ENCODE measurements at regions not wholly inside any gene's neighbourhood (a gene's known extent, or its start where the extent isn't known, plus 50 kb on each side); places are given as distances from the start of the nearest gene placed in this dataset.

- no peaks in the 10 kb centered on the region for H3K9me3 ChIP-seq (ENCODE audit: low read length)
- H3K4me3 ChIP-seq (ENCODE audit: low read length) = no peak overlapping the region
- no peak overlapping the region for H3K27ac Mint-ChIP-seq
- POLR2A ChIA-PET = no interaction called here
- H3K4me1 ChIP-seq (ENCODE audit: insufficient read depth, low read length) = no peaks in the 10 kb centered on the region
- no peaks in the 10 kb centered on the region for H3K36me3 ChIP-seq (ENCODE audit: insufficient read depth, low read length)
- H3K27ac ChIP-seq (ENCODE audit: low read depth, low read length) = no peak overlapping the region
- CTCF ChIA-PET = no interaction called here
- H3K27me3 Mint-ChIP-seq = no peaks in the 10 kb centered on the region
- no peaks in the 10 kb centered on the region for H3K36me3 Mint-ChIP-seq
- no peak overlapping the region for H3K4me3 Mint-ChIP-seq
- peaks cover 0 to 6% (median 2%) of the 10 kb centered on the region in 5 donors for H3K9me3 Mint-ChIP-seq
- no peaks in the 10 kb centered on the region for H3K27me3 ChIP-seq (ENCODE audit: insufficient read depth, low read length, poor library complexity, severe bottlenecking)
- no peaks in the 10 kb centered on the region for H3K4me1 Mint-ChIP-seq
- DNase-seq = no peak
Observed at GRCh38 chr12:42980441-42980840, 390.9 kb upstream of the PRICKLE1 start.

DNA sequence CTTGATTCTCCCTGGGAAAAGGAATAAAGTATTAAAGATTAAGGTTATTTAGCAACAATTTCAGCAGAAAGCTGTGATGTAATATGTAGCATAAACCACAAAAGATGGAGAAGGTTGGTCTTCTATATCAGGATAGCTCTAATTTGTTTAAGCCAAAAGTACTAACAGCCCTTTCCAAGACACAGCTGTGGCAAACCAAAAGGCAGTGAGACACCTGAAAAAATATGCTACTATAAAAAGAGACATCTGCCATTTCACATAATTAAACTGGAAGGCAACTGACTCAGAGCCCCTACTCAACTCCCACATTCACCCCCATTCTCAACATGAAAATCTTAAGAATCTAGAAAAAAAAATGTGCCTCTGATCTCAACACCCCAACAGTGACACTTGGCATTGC lies 390.2 kb upstream of the PRICKLE1 start:
- no peak for DNase-seq
- no peaks in the 10 kb centered on the region for H3K27me3 ChIP-seq (ENCODE audit: insufficient read depth, low read length, poor library complexity, severe bottlenecking)
- ChIA-PET POLR2A (no interaction called here), CTCF (no interaction called here)
- no peaks in the 10 kb centered on the region for H3K4me1 Mint-ChIP-seq
- H3K4me1 ChIP-seq (ENCODE audit: insufficient read depth, low read length) = no peaks in the 10 kb centered on the region
- no peak overlapping the region for H3K4me3 ChIP-seq (ENCODE audit: low read length)
- no peak overlapping the region for H3K27ac ChIP-seq (ENCODE audit: low read depth, low read length)
- peaks cover 0 to 6% (median 3%) of the 10 kb centered on the region in 5 donors for H3K9me3 Mint-ChIP-seq
- H3K9me3 ChIP-seq (ENCODE audit: low read length) = no peaks in the 10 kb centered on the region
- no peaks in the 10 kb centered on the region for H3K36me3 ChIP-seq (ENCODE audit: insufficient read depth, low read length)
- no peaks in the 10 kb centered on the region for H3K36me3 Mint-ChIP-seq
- H3K27me3 Mint-ChIP-seq = no peaks in the 10 kb centered on the region
- H3K27ac Mint-ChIP-seq = no peak overlapping the region
- H3K4me3 Mint-ChIP-seq = no peak overlapping the region

DNA sequence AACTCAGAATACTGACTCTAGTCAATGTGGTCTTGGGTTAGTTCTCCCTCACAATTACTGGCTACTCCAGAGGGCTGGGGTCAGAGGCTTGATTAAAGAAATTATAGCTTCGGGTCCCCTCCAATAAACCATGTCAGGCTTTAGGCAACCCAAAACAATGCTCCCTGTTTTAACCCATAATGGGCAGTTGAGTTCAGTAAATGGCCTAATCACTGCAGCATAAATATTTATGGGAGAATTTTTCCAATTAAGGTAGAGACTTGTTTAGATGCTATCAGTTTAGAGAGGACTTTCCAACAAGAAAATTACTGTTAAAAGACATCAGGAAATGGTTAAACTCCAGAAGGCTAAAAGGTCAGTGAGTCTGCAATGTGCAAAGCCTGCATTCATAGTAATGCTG lies 389.2 kb upstream of the PRICKLE1 start:
- ChIA-PET POLR2A (no interaction called here), CTCF (no interaction called here)
- no peaks in the 10 kb centered on the region for H3K27me3 ChIP-seq (ENCODE audit: insufficient read depth, low read length, poor library complexity, severe bottlenecking)
- Mint-ChIP-seq H3K27me3 (no peaks in the 10 kb centered on the region), H3K4me1 (no peaks in the 10 kb centered on the region), H3K36me3 (no peaks in the 10 kb centered on the region), H3K9me3 (peaks cover 0 to 6% (median 0%) of the 10 kb centered on the region in 5 donors), H3K4me3 (no peak overlapping the region), H3K27ac (no peak overlapping the region)
- H3K27ac ChIP-seq (ENCODE audit: low read depth, low read length) = no peak overlapping the region
- H3K4me1 ChIP-seq (ENCODE audit: insufficient read depth, low read length) = no peaks in the 10 kb centered on the region
- DNase-seq = no peak
- H3K9me3 ChIP-seq (ENCODE audit: low read length) = no peaks in the 10 kb centered on the region
- no peaks in the 10 kb centered on the region for H3K36me3 ChIP-seq (ENCODE audit: insufficient read depth, low read length)
- H3K4me3 ChIP-seq (ENCODE audit: low read length) = no peak overlapping the region

- POLR2A ChIA-PET = no interaction called here
- no peaks in the 10 kb centered on the region for H3K36me3 ChIP-seq (ENCODE audit: insufficient read depth, low read length)
- H3K9me3 ChIP-seq (ENCODE audit: low read length) = no peaks in the 10 kb centered on the region
- no peaks in the 10 kb centered on the region for H3K36me3 Mint-ChIP-seq
- CTCF ChIA-PET = no interaction called here
- H3K27me3 Mint-ChIP-seq = no peaks in the 10 kb centered on the region
- no peaks in the 10 kb centered on the region for H3K4me1 Mint-ChIP-seq
- no peak overlapping the region for H3K4me3 ChIP-seq (ENCODE audit: low read length)
- no peak overlapping the region for H3K27ac Mint-ChIP-seq
- H3K4me3 Mint-ChIP-seq = no peak overlapping the region
- H3K9me3 Mint-ChIP-seq = peaks cover 0 to 12% (median 3%) of the 10 kb centered on the region in 5 donors
- no peaks in the 10 kb centered on the region for H3K4me1 ChIP-seq (ENCODE audit: insufficient read depth, low read length)
- H3K27me3 ChIP-seq (ENCODE audit: insufficient read depth, low read length, poor library complexity, severe bottlenecking) = no peaks in the 10 kb centered on the region
- DNase-seq = no peak
- H3K27ac ChIP-seq (ENCODE audit: low read depth, low read length) = no peak overlapping the region
Observed at GRCh38 chr12:42977451-42978230, 388.1 kb upstream of the PRICKLE1 start.

DNA sequence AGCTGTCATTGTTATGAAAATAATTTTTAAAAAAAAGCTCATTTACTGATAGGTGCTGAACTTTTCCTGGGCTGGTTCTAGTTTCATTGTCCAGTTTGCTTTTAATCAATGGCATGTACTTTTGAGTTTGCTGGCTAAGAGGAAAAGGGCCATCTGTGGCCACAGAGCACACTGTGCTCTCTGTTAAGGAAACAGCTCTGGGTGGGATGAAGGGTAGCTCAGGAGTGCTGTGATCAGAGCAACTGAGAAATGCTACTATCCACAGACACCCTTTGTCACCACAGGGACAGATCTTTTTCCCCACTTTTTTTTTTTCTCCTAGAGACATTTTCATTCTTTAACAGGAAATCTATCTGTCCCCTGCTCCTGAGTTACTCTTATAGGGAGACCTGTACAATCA lies 387.1 kb upstream of the PRICKLE1 start:
- no peaks in the 10 kb centered on the region for H3K36me3 Mint-ChIP-seq
- no peaks in the 10 kb centered on the region for H3K4me1 Mint-ChIP-seq
- ChIA-PET POLR2A (no interaction called here), CTCF (no interaction called here)
- H3K27me3 Mint-ChIP-seq = no peaks in the 10 kb centered on the region
- H3K4me3 Mint-ChIP-seq = no peak overlapping the region
- H3K27ac ChIP-seq (ENCODE audit: low read depth, low read length) = no peak overlapping the region
- no peak overlapping the region for H3K4me3 ChIP-seq (ENCODE audit: low read length)
- peaks cover 0 to 13% (median 3%) of the 10 kb centered on the region in 5 donors for H3K9me3 Mint-ChIP-seq
- H3K27ac Mint-ChIP-seq = no peak overlapping the region
- no peak for DNase-seq
- H3K27me3 ChIP-seq (ENCODE audit: insufficient read depth, low read length, poor library complexity, severe bottlenecking) = no peaks in the 10 kb centered on the region
- H3K36me3 ChIP-seq (ENCODE audit: insufficient read depth, low read length) = no peaks in the 10 kb centered on the region
- no peaks in the 10 kb centered on the region for H3K4me1 ChIP-seq (ENCODE audit: insufficient read depth, low read length)
- no peaks in the 10 kb centered on the region for H3K9me3 ChIP-seq (ENCODE audit: low read length)

- Mint-ChIP-seq H3K4me3 (no peak overlapping the region), H3K36me3 (no peaks in the 10 kb centered on the region), H3K9me3 (peaks cover 0 to 14% (median 3%) of the 10 kb centered on the region in 5 donors), H3K27me3 (no peaks in the 10 kb centered on the region), H3K27ac (no peak overlapping the region), H3K4me1 (no peaks in the 10 kb centered on the region)
- ChIA-PET POLR2A (no interaction called here), CTCF (no interaction called here)
- Histone ChIP-seq H3K9me3 (ENCODE audit: low read length) (no peaks in the 10 kb centered on the region), H3K27ac (ENCODE audit: low read depth, low read length) (no peak overlapping the region), H3K27me3 (ENCODE audit: insufficient read depth, low read length, poor library complexity, severe bottlenecking) (no peaks in the 10 kb centered on the region), H3K4me1 (ENCODE audit: insufficient read depth, low read length) (no peaks in the 10 kb centered on the region), H3K36me3 (ENCODE audit: insufficient read depth, low read length) (no peaks in the 10 kb centered on the region), H3K4me3 (ENCODE audit: low read length) (no peak overlapping the region)
- DNase-seq = no peak
Observed at GRCh38 chr12:42976122-42976521, 386.6 kb upstream of the PRICKLE1 start.

DNA sequence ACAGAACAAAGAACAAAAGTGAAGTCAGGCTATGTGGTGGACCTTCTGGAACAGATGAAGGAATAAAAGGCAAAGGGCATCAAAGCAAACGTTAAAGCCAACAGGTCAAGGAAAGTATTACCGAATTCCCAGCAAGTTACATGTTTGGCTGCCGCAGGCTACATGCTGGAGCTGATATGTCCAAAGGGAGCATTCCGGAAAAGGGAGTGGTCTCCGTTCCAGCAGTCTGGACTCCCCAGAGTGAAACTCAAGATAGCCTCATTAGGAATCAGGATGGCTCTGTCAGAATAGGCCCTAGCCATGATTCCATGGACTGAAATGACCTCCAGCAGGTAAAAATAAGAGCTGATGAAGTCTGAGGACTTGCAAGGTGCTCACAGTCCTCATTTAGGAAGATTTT lies 379.8 kb upstream of the PRICKLE1 start:
- no peaks in the 10 kb centered on the region for H3K27me3 ChIP-seq (ENCODE audit: insufficient read depth, low read length, poor library complexity, severe bottlenecking)
- H3K4me3 ChIP-seq (ENCODE audit: low read length) = no peak overlapping the region
- DNase-seq = no peak
- no peaks in the 10 kb centered on the region for H3K36me3 ChIP-seq (ENCODE audit: insufficient read depth, low read length)
- no peak overlapping the region for H3K27ac ChIP-seq (ENCODE audit: low read depth, low read length)
- Mint-ChIP-seq H3K27me3 (no peaks in the 10 kb centered on the region), H3K4me3 (no peak overlapping the region), H3K27ac (no peak overlapping the region), H3K9me3 (peaks cover 0 to 29% (median 3%) of the 10 kb centered on the region in 5 donors), H3K4me1 (no peaks in the 10 kb centered on the region), H3K36me3 (no peaks in the 10 kb centered on the region)
- no peaks in the 10 kb centered on the region for H3K4me1 ChIP-seq (ENCODE audit: insufficient read depth, low read length)
- ChIA-PET POLR2A (no interaction called here), CTCF (no interaction called here)
- no peaks in the 10 kb centered on the region for H3K9me3 ChIP-seq (ENCODE audit: low read length)

- no peak overlapping the region for H3K27ac Mint-ChIP-seq
Observed at GRCh38 chr12:42968426-42968825, 378.9 kb upstream of the PRICKLE1 start.

More at GRCh38 chr12:42968426-42968825, 378.9 kb upstream of the PRICKLE1 start:
- Mint-ChIP-seq H3K27me3 (no peaks in the 10 kb centered on the region), H3K36me3 (no peaks in the 10 kb centered on the region), H3K9me3 (peaks cover 0 to 29% (median 3%) of the 10 kb centered on the region in 5 donors), H3K4me3 (no peak overlapping the region), H3K4me1 (no peaks in the 10 kb centered on the region)
- Histone ChIP-seq H3K4me3 (ENCODE audit: low read length) (no peak overlapping the region), H3K27me3 (ENCODE audit: insufficient read depth, low read length, poor library complexity, severe bottlenecking) (no peaks in the 10 kb centered on the region), H3K36me3 (ENCODE audit: insufficient read depth, low read length) (no peaks in the 10 kb centered on the region), H3K4me1 (ENCODE audit: insufficient read depth, low read length) (no peaks in the 10 kb centered on the region), H3K27ac (ENCODE audit: low read depth, low read length) (no peak overlapping the region), H3K9me3 (ENCODE audit: low read length) (no peaks in the 10 kb centered on the region)
- DNase-seq = no peak
- ChIA-PET POLR2A (no interaction called here), CTCF (no interaction called here)
